PC-9 (cell line): ENCODE measurements at regions not wholly inside any gene's neighbourhood (a gene's known extent, or its start where the extent isn't known, plus 50 kb on each side); places are given as distances from the start of the nearest gene placed in this dataset.

ENCODE experiments used
- BruUV-seq: library from RNA; stranded (reverse); fragments of 400-500 nt; replicated peaks from 2 replicates; lab custom pipeline; 2021; lab: Mats Ljungman, UMichigan
- CTCF ChIA-PET: fragments of 300-600 bp; sonication (Branson Sonifier 250); formaldehyde crosslinking; loops from one replicate; lab custom pipeline; 2022; ENCODE audit warnings: antibody characterized with exemption; lab: Charles Lee
- POLR2A ChIA-PET: fragments of 300-600 bp; sonication (Branson Sonifier 250); formaldehyde crosslinking; loops from one replicate; lab custom pipeline; 2022; ENCODE audit warnings: antibody characterized with exemption; ENCODE audit not compliant: unreplicated experiment; lab: Charles Lee
- DNase-seq, 2 experiments: peaks; one replicate each; pipeline versions ENCODE4 v3.0.0 to v3.0.0-alpha.2; 2015 to 2022; ENCODE audit warnings: mixed read lengths in 1 of 2
- H2AFZ ChIP-seq: fragments of 200-600 bp; sonication (generic); 2 replicates; pipeline ENCODE4 v1.8.1; 2017; ENCODE audit warnings: antibody characterized with exemption
- H3F3A ChIP-seq: fragments of 200-600 bp; sonication (generic); 2 replicates; pipeline ENCODE4 v1.8.1; 2017; ENCODE audit warnings: antibody characterized with exemption, mild to moderate bottlenecking, low read depth; ENCODE audit not compliant: insufficient read depth
- H3K27ac ChIP-seq: fragments of 200-600 bp; sonication (generic); 2 replicates; pipeline ENCODE4 v1.6.1; 2016; ENCODE audit warnings: mixed run types
- H3K27me3 ChIP-seq: fragments of 200-600 bp; sonication (generic); 2 replicates; pipeline ENCODE4 v1.6.1; 2016; ENCODE audit warnings: low read depth, mixed run types; ENCODE audit not compliant: insufficient read depth
- H3K36me3 ChIP-seq: fragments of 200-600 bp; sonication (generic); 2 replicates; pipeline ENCODE4 v1.6.1; 2016; ENCODE audit warnings: low read depth, mixed run types
- H3K4me1 ChIP-seq: fragments of 200-600 bp; sonication (generic); replicated peaks from 2 replicates; pipeline ENCODE4 v1.6.1; 2016; ENCODE audit warnings: mixed run types; ENCODE audit not compliant: insufficient read depth
- H3K4me2 ChIP-seq: fragments of 200-600 bp; sonication (generic); 2 replicates; pipeline ENCODE4 v1.6.1; 2017; ENCODE audit warnings: mixed run types
- H3K4me3 ChIP-seq: fragments of 200-600 bp; sonication (generic); 2 replicates; pipeline ENCODE4 v1.6.1; 2016; ENCODE audit warnings: mixed run types
- H3K79me2 ChIP-seq: fragments of 200-600 bp; sonication (generic); 2 replicates; pipeline ENCODE4 v1.6.1; 2017; ENCODE audit warnings: low read depth, mixed run types
- H3K9me2 ChIP-seq: fragments of 200-600 bp; sonication (generic); 2 replicates; pipeline ENCODE4 v1.8.1; 2017; ENCODE audit warnings: mild to moderate bottlenecking; ENCODE audit not compliant: insufficient read depth
- H3K9me3 ChIP-seq: fragments of 200-600 bp; sonication (generic); 2 replicates; pipeline ENCODE4 v1.8.1; 2016; ENCODE audit warnings: low read depth; ENCODE audit not compliant: insufficient read depth
- H4K20me1 ChIP-seq: fragments of 200-600 bp; sonication (generic); 2 replicates; pipeline ENCODE4 v1.8.1; 2017; ENCODE audit not compliant: insufficient read depth
- EZH2 ChIP-seq: fragments of 200-600 bp; sonication (generic); IDR thresholded peaks from 2 replicates; pipeline ENCODE4 v1.8.0; 2017; ENCODE audit warnings: antibody characterized with exemption, low read depth
- intact Hi-C: fragments of 100-400 bp; cut with micrococcal nuclease; formaldehyde crosslinking; loops from one replicate; pipeline ENCODE4 v1.10.0; 2022; ENCODE audit not compliant: unreplicated experiment
- TF ChIP-seq, protein P1 (sequence below): fragments of 200-600 bp; sonication (generic); conservative IDR thresholded peaks from 2 replicates; pipeline ENCODE4 v1.6.1; 2017; ENCODE audit warnings: mixed run types, antibody characterized with exemption, mild to moderate bottlenecking, moderate library complexity

DNA sequence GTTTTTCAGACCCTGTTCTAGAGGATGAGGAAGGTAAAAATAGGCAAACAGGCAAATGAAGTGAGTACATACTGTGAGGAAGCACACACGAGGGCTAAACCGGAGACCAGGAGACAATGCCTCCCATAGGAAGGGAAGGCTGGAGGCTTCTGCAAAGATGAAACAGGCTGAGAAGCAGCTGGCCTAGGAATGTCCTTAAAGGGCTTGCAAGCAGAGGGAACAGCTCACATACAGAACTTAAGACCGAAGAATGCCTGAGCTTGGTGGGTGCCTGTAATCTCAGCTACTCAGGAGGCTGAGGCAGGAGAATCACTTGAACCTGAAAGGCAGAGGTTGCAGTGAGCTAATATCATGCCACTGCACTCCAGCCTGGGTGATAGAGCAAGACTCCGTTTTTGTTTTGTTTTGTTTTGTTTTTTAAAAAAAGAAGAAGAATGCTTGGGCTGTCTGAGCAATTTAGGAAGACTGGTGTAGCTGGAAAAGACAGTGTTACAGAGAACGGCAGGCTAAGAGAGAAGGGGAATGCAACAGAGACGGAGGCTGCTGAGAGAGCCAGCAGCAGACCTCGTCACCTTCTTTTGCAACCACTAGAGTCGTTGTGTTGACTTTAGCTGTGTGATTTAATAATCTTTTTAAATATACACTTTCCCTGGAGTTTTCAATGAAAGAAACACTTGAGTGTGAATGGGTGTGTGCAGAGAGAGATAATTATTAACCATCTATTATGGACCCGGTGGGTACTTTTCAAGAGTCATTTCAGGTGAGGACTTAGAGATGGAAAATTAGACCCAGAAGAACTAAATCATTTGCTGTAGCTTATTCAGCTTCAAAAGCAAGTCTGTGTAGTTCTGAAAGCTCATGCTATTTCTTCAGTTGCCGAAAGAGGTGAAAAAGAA, 232.8 kb downstream of the GALR1 start:
- Histone ChIP-seq H3F3A (no peaks in the 10 kb centered on the region), H2AFZ (no peak overlapping the region), H4K20me1 (no peaks in the 10 kb centered on the region), H3K79me2 (no peaks in the 10 kb centered on the region), H3K27ac (no peak overlapping the region), H3K36me3 (no peaks in the 10 kb centered on the region), H3K27me3 (peaks cover 23% of the 10 kb centered on the region), H3K4me2 (no peak overlapping the region), H3K9me3 (no peaks in the 10 kb centered on the region), H3K4me3 (no peak overlapping the region), H3K9me2 (no peaks in the 10 kb centered on the region), H3K4me1 (no peaks in the 10 kb centered on the region)
- ChIA-PET CTCF (no interaction called here), POLR2A (no interaction called here)
- BruUV-seq, result no TSS peak
- intact Hi-C loops, result no loop called here
- no peak for TF ChIP-seq EZH2
- TF ChIP-seq, protein P1, sequence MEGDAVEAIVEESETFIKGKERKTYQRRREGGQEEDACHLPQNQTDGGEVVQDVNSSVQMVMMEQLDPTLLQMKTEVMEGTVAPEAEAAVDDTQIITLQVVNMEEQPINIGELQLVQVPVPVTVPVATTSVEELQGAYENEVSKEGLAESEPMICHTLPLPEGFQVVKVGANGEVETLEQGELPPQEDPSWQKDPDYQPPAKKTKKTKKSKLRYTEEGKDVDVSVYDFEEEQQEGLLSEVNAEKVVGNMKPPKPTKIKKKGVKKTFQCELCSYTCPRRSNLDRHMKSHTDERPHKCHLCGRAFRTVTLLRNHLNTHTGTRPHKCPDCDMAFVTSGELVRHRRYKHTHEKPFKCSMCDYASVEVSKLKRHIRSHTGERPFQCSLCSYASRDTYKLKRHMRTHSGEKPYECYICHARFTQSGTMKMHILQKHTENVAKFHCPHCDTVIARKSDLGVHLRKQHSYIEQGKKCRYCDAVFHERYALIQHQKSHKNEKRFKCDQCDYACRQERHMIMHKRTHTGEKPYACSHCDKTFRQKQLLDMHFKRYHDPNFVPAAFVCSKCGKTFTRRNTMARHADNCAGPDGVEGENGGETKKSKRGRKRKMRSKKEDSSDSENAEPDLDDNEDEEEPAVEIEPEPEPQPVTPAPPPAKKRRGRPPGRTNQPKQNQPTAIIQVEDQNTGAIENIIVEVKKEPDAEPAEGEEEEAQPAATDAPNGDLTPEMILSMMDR, result no peak
- no peak for DNase-seq

DNA sequence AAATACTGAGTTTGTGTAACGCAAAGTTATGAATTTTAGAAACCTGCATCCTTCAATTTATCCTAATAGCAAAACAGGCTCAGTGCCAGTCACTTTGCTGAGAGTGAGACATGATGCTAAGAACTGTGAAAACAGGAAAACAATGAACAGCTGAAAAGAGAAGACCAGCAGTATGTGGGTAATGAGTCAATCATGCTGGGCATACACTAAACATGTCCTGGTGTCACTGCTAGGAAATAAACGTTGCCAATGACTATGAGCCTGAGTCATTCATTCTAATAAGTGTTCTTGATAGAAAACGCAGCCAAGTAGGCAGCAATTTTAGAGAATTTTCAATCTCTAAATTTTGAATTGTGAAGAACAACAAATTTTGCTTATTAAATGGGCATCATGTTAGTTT, 237.3 kb downstream of the GALR1 start:
- CTCF ChIA-PET, result no interaction called here
- BruUV-seq, result no TSS peak

DNA sequence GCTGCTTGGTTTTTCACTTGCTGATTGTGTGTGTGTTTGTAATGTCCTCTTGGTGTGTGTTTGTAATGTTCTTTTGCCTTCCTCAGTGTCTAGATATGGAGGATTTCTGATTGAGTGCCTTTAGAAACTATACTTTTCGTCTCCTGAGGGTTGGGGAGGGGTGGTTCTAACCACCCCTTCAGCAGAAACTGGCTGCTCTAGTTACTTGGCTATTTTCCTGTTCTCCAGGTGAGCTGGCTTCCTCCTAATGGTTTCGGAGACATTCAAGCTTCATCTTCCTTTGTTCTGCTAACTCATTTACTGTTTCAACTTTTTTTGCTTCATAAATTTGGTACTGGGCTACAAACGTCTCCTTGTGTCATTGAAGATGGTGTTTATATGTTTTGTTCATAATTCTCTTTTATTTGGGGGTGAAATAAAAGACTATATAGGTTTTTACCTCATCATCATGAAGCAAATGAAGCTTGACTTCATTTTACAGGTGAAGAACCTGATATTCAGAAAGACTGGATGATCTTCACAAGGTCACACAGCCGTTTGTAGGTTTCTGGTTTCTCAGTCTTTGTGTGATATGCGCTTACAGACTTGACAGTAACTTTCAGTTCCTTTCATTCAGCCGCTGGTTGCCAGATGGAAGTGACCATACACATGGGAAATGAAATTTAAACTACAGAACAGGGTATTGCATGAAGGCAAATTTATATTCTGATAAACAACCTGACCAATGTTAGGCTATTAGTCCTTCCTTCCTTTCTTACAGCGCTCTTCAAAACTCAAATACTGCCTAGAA, 238.5 kb downstream of the GALR1 start:
- Histone ChIP-seq H3K27me3 (peaks cover 57% of the 10 kb centered on the region), H3K9me3 (no peaks in the 10 kb centered on the region), H3K9me2 (no peaks in the 10 kb centered on the region), H4K20me1 (no peaks in the 10 kb centered on the region), H3K79me2 (no peaks in the 10 kb centered on the region), H3K36me3 (no peaks in the 10 kb centered on the region), H3F3A (no peaks in the 10 kb centered on the region), H3K4me3 (no peak overlapping the region), H3K4me2 (no peak overlapping the region), H3K27ac (no peak overlapping the region), H2AFZ (no peak overlapping the region), H3K4me1 (no peaks in the 10 kb centered on the region)
- ChIA-PET CTCF (no interaction called here), POLR2A (no interaction called here)
- TF ChIP-seq, protein P1, result no peak
- TF ChIP-seq EZH2, result no peak
- intact Hi-C loops, result no loop called here
- no TSS peak for BruUV-seq
- no peak for DNase-seq

More for the DNA sequence above, 237.3 kb downstream of the GALR1 start:
- Histone ChIP-seq H3K27ac (no peak overlapping the region), H3K4me2 (no peak overlapping the region), H3F3A (no peaks in the 10 kb centered on the region), H3K9me3 (no peaks in the 10 kb centered on the region), H3K9me2 (no peaks in the 10 kb centered on the region), H3K27me3 (peaks cover 50% of the 10 kb centered on the region), H3K4me3 (no peak overlapping the region), H3K4me1 (no peaks in the 10 kb centered on the region), H2AFZ (no peak overlapping the region), H3K36me3 (no peaks in the 10 kb centered on the region), H4K20me1 (no peaks in the 10 kb centered on the region), H3K79me2 (no peaks in the 10 kb centered on the region)
- intact Hi-C loops, result no loop called here
- POLR2A ChIA-PET, result no interaction called here
- TF ChIP-seq EZH2, result no peak
- TF ChIP-seq, protein P1, result no peak
- DNase-seq, result no peak
